ENCODE measurements at regions not wholly inside any gene's neighbourhood (a gene's known extent, or its start where the extent isn't known, plus 50 kb on each side); places are given as distances from the start of the nearest gene placed in this dataset.

DNA sequence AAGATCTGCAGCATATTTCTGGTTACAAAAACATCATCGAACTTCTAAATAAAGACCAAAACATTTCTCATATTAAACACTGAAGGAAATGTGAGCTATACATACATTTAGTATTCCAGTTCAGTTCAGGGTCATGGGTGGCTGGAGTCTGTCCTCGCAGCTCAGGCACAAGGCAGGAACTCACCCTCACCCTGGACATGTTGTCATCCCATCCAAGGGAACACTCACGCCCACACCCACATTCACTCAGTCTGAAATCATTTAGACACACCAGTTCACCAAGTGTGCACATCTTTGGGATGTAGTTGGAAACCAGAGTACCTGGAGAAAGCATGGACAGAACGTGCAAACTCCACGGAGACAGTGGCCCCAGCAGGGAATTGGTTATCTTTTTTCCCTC is 481.0 kb downstream of the RASEF start:
- H3K27ac ChIP-seq = no peak overlapping the region

GRCh38 chr9:82582693-82583092 is 480.2 kb downstream of the RASEF start:
- no peak overlapping the region for H3K9ac ChIP-seq (ENCODE audit: low read depth in 2 of 2, low read length in 2 of 2)
- no peak for DNase-seq

More for the DNA sequence above, 481.0 kb downstream of the RASEF start:
- no peak for DNase-seq
- Histone ChIP-seq H3K27me3 (no peaks in the 10 kb centered on the region), H3K9ac (ENCODE audit: low read depth in 2 of 2, low read length in 2 of 2) (no peak overlapping the region), H3K4me3 (no peak overlapping the region), H3K36me3 (no peaks in the 10 kb centered on the region), H3K4me1 (no peaks in the 10 kb centered on the region), H3K9me3 (no peaks in the 10 kb centered on the region)
- no peak for TF ChIP-seq CTCF (IDR thresholded peaks at IDR 0.05)
- intact Hi-C loops (cut with DNase I) = no loop called here

DNA sequence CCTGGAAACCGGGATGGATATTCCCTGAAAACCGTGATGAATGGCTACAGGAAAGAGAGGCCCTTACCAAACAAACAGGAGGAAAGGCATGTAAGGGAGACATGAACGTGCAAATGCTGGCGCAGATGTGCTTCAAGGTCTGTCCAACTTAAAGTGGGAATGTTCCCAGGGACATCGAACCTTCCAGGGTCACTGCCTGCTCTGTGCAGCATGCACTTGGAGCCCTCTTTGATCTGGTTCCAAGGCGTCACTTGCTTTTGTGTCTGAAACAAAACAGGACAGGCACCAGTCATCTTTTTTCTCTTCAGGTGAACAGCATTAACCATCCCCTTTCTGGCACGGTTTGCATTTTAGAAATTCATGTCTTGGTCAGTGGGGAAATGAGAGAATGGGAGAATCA is 479.4 kb downstream of the RASEF start:
- no peak for TF ChIP-seq CTCF (IDR thresholded peaks at IDR 0.05)
- DNase-seq = no peak
- intact Hi-C loops (cut with DNase I) = no loop called here
- Histone ChIP-seq H3K9ac (ENCODE audit: low read depth in 2 of 2, low read length in 2 of 2) (no peak overlapping the region), H3K36me3 (no peaks in the 10 kb centered on the region), H3K4me1 (no peaks in the 10 kb centered on the region), H3K27me3 (no peaks in the 10 kb centered on the region), H3K4me3 (no peak overlapping the region), H3K9me3 (no peaks in the 10 kb centered on the region), H3K27ac (no peak overlapping the region)

More at GRCh38 chr9:82582693-82583092, 480.2 kb downstream of the RASEF start:
- intact Hi-C loops (cut with DNase I) = no loop called here
- Histone ChIP-seq H3K27ac (no peak overlapping the region), H3K4me3 (no peak overlapping the region), H3K4me1 (no peaks in the 10 kb centered on the region), H3K9me3 (no peaks in the 10 kb centered on the region), H3K36me3 (no peaks in the 10 kb centered on the region), H3K27me3 (no peaks in the 10 kb centered on the region)
- TF ChIP-seq CTCF (IDR thresholded peaks at IDR 0.05) = no peak

DNA sequence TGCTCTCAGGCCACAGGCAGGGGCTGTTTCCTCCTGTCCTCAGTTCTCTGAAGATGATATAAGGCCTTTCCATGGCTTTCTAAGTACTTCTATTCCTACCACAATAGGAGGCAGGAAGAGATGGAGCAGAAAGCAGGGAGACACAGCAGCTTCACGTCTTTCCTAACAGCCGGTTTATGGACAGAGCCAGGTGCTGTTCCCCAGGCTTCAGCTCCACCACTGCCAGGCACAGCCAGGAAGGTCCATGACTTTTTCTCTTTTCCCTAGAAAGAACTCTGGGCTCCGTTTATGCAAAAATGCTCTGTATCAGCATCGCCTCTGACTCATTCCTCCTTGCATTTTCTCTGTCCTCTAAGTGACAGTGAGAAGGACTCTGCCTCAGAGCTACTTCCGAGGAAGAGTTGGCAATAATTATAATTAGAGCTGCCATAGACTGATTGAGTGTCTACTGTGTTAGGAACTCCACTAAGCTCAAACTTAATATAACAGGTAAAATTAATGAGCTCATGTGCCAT is 478.5 kb downstream of the RASEF start:
- TF ChIP-seq CTCF (IDR thresholded peaks at IDR 0.05) = no peak
- DNase-seq = no peak
- Histone ChIP-seq H3K27me3 (no peaks in the 10 kb centered on the region), H3K9ac (ENCODE audit: low read depth in 2 of 2, low read length in 2 of 2) (no peak overlapping the region), H3K4me1 (no peaks in the 10 kb centered on the region), H3K36me3 (no peaks in the 10 kb centered on the region), H3K4me3 (no peak overlapping the region), H3K27ac (no peak overlapping the region), H3K9me3 (no peaks in the 10 kb centered on the region)
- intact Hi-C loops (cut with DNase I) = no loop called here

DNA sequence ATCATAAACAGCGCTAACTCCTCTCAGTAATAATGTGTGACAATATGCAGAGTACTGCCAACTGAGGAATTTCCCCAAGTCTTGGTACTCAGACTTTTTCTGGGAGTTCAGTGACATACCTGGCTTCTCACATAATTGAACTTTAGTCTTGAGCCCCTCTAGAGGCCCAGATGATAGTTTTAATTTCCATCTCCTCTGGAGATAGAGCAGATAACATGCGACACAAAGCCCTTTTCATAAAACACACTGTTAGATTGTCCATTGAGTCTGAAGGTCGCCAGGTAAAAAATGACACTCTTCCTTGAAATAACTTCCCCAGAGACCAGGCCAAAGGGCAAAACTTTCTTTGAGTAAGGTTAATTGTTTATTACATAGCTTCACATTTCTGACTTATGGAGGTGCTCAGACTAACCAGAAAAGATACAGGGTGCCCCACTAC is 476.0 kb downstream of the RASEF start:
- no peak for DNase-seq
- intact Hi-C loops (cut with DNase I) = no loop called here

More for the DNA sequence above, 476.0 kb downstream of the RASEF start:
- Histone ChIP-seq H3K4me1 (no peaks in the 10 kb centered on the region), H3K9me3 (no peaks in the 10 kb centered on the region), H3K36me3 (no peaks in the 10 kb centered on the region), H3K27ac (no peak overlapping the region), H3K4me3 (no peak overlapping the region), H3K9ac (ENCODE audit: low read depth in 2 of 2, low read length in 2 of 2) (no peak overlapping the region), H3K27me3 (no peaks in the 10 kb centered on the region)
- TF ChIP-seq CTCF (IDR thresholded peaks at IDR 0.05) = no peak

Measured in colonic mucosa (tissue), 4 donors.